HCEC 1CT (cell line): ENCODE measurements at regions not wholly inside any gene's neighbourhood (a gene's known extent, or its start where the extent isn't known, plus 50 kb on each side); places are given as distances from the start of the nearest gene placed in this dataset.
"Not testable (repeated sequence)": the region's sequence is repeated elsewhere in the genome, so short reads cannot be mapped to it uniquely, and the experiment has no call there.

Experiments
- DNase-seq: peaks from one replicate; pipeline ENCODE4 v3.0.0-alpha.2; 2017

GRCh38 chr1:115452600-115453329, 114.7 kb upstream of the NGF start:
- DNase-seq, result peak; percentile 58

GRCh38 chr1:115450501-115451040, 112.5 kb upstream of the NGF start:
- DNase-seq, result no peak

GRCh38 chr1:115448282-115449044, 110.4 kb upstream of the NGF start:
- no peak for DNase-seq

GRCh38 chr1:115447672-115448071, 109.6 kb upstream of the NGF start:
- DNase-seq, result no peak

- DNase-seq, result no peak
These were observed 107.0 kb upstream of the NGF start for GRCh38 chr1:115445090-115445489.

GRCh38 chr1:115440733-115441132, 102.7 kb upstream of the NGF start:
- no peak for DNase-seq

- not testable (repeated sequence) for DNase-seq
These were observed 101.5 kb upstream of the NGF start for GRCh38 chr1:115439520-115439919.

GRCh38 chr1:115437196-115437595, 99.1 kb upstream of the NGF start:
- no peak for DNase-seq

- DNase-seq, result no peak
These were observed 98.5 kb upstream of the NGF start for GRCh38 chr1:115436596-115436995.

GRCh38 chr1:115433483-115433882, 95.4 kb upstream of the NGF start:
- no peak for DNase-seq

- DNase-seq, result peak; percentile 42
These were observed 94.0 kb upstream of the NGF start for GRCh38 chr1:115432061-115432460.

GRCh38 chr1:115430441-115431158, 92.6 kb upstream of the NGF start:
- peak; percentile 96 for DNase-seq

- peak; percentile 36 for DNase-seq
These were observed 91.8 kb upstream of the NGF start for GRCh38 chr1:115429884-115430283.

GRCh38 chr1:115429241-115429640, 91.2 kb upstream of the NGF start:
- peak; percentile 41 for DNase-seq

- peak; percentile 65 for DNase-seq
These were observed 90.6 kb upstream of the NGF start for GRCh38 chr1:115428676-115429075.

- DNase-seq, result no peak
These were observed 90.2 kb upstream of the NGF start for GRCh38 chr1:115428256-115428655.

- no peak for DNase-seq
These were observed 88.9 kb upstream of the NGF start for GRCh38 chr1:115426956-115427355.

- peak; percentile 85 for DNase-seq
These were observed 88.3 kb upstream of the NGF start for GRCh38 chr1:115426231-115426771.

- DNase-seq, result no peak
These were observed 87.4 kb upstream of the NGF start for GRCh38 chr1:115425442-115425841.

GRCh38 chr1:115423776-115424175, 85.7 kb upstream of the NGF start:
- no peak for DNase-seq

GRCh38 chr1:115419571-115419970, 81.5 kb upstream of the NGF start:
- DNase-seq, result no peak

GRCh38 chr1:115413621-115414020, 75.6 kb upstream of the NGF start:
- DNase-seq, result no peak

- DNase-seq, result no peak
These were observed 75.2 kb upstream of the NGF start for GRCh38 chr1:115413208-115413607.
